Right lung (tissue), 2 donors: ENCODE measurements at regions not wholly inside any gene's neighbourhood (a gene's known extent, or its start where the extent isn't known, plus 50 kb on each side); places are given as distances from the start of the nearest gene placed in this dataset.
"Not testable (repeated sequence)": the region's sequence is repeated elsewhere in the genome, so short reads cannot be mapped to it uniquely, and the experiment has no call there.

ENCODE experiments used
- DNase-seq, 2 donors: peaks; one replicate each; pipeline ENCODE4 v3.0.0-alpha.2; 2013

- not testable (repeated sequence) for DNase-seq
Measured at GRCh38 chr3:194038346-194038745, 97.6 kb upstream of the HES1 start.

- no peak for DNase-seq
Measured at GRCh38 chr3:194038960-194039359, 97.0 kb upstream of the HES1 start.

- DNase-seq = no peak
Measured at GRCh38 chr3:194040516-194041273, 95.3 kb upstream of the HES1 start.

GRCh38 chr3:194042927-194043326, 93.0 kb upstream of the HES1 start:
- no peak for DNase-seq

- no peak for DNase-seq
Measured at GRCh38 chr3:194043516-194043915, 92.4 kb upstream of the HES1 start.

- no peak for DNase-seq
Measured at GRCh38 chr3:194045289-194045688, 90.7 kb upstream of the HES1 start.

- no peak for DNase-seq
Measured at GRCh38 chr3:194045919-194046318, 90.0 kb upstream of the HES1 start.

GRCh38 chr3:194046531-194046930, 89.4 kb upstream of the HES1 start:
- DNase-seq = no peak

- DNase-seq = no peak
Measured at GRCh38 chr3:194046995-194047645, 88.8 kb upstream of the HES1 start.

GRCh38 chr3:194049394-194049793, 86.6 kb upstream of the HES1 start:
- DNase-seq = no peak

- no peak for DNase-seq
Measured at GRCh38 chr3:194050782-194051320, 85.1 kb upstream of the HES1 start.

GRCh38 chr3:194051366-194052149, 84.4 kb upstream of the HES1 start:
- no peak for DNase-seq

GRCh38 chr3:194053136-194053535, 82.8 kb upstream of the HES1 start:
- DNase-seq = no peak

GRCh38 chr3:194054016-194054415, 81.9 kb upstream of the HES1 start:
- DNase-seq = no peak

- DNase-seq = no peak
Measured at GRCh38 chr3:194054540-194054939, 81.4 kb upstream of the HES1 start.

- DNase-seq = no peak
Measured at GRCh38 chr3:194054961-194055360, 81.0 kb upstream of the HES1 start.

- not testable (repeated sequence) for DNase-seq
Measured at GRCh38 chr3:194056323-194056722, 79.6 kb upstream of the HES1 start.

GRCh38 chr3:194056731-194057415, 79.1 kb upstream of the HES1 start:
- no peak for DNase-seq

GRCh38 chr3:194057570-194058188, 78.3 kb upstream of the HES1 start:
- no peak for DNase-seq

GRCh38 chr3:194058189-194058571, 77.8 kb upstream of the HES1 start:
- DNase-seq = peak in 1 of 2 donors; percentile 35

- no peak for DNase-seq
Measured at GRCh38 chr3:194058753-194059152, 77.2 kb upstream of the HES1 start.
